ENCODE measurements at regions not wholly inside any gene's neighbourhood (a gene's known extent, or its start where the extent isn't known, plus 50 kb on each side); places are given as distances from the start of the nearest gene placed in this dataset.

DNA sequence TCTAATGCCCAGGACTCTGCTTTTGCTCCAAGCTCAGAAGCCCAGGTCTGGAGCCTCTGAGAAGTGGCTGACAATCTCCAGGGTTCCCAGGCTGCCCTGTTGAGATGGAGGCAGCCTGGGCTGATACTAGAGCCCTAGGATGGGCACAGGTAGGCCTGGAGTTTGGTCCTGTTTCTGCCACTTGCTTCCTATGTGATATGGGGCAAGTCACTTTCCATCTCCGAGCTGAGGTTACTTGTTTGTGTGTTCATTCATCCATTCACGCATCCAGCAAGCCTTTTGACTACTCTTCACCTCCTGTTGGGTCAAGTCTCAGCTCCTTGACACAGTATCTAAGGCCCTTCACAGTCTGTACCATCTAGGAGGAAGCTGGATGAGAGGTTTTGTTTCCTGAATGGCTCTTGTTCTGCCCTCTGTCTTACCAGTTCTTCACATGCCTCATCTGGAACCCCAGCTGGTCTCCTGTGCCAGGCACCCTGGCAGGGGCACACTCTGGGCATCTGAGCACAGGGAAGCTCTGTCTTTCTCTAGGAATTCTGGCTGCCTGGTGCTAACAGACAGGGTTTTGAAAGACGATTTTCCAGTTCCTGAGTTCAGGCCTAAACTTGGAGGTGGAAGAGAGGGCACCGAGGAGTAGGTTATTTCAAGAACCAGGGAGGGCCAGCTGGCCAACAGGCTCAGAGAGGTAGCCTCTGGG is 53.2 kb upstream of the AMPD3 start:
- no peak overlapping the region for H3K4me3 ChIP-seq
- no peak for DNase-seq
- H3K36me3 ChIP-seq = no peaks in the 10 kb centered on the region
- no peak overlapping the region for H3K27ac ChIP-seq
- no peak for TF ChIP-seq POLR2A (IDR thresholded peaks at IDR 0.05)
- TF ChIP-seq, protein P1, sequence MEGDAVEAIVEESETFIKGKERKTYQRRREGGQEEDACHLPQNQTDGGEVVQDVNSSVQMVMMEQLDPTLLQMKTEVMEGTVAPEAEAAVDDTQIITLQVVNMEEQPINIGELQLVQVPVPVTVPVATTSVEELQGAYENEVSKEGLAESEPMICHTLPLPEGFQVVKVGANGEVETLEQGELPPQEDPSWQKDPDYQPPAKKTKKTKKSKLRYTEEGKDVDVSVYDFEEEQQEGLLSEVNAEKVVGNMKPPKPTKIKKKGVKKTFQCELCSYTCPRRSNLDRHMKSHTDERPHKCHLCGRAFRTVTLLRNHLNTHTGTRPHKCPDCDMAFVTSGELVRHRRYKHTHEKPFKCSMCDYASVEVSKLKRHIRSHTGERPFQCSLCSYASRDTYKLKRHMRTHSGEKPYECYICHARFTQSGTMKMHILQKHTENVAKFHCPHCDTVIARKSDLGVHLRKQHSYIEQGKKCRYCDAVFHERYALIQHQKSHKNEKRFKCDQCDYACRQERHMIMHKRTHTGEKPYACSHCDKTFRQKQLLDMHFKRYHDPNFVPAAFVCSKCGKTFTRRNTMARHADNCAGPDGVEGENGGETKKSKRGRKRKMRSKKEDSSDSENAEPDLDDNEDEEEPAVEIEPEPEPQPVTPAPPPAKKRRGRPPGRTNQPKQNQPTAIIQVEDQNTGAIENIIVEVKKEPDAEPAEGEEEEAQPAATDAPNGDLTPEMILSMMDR (IDR thresholded peaks at IDR 0.05) = no peak
- no peaks in the 10 kb centered on the region for H3K27me3 ChIP-seq
- H3K4me1 ChIP-seq = peaks cover 0 to 5% (median 0%) of the 10 kb centered on the region in 4 donors
- H3K9me3 ChIP-seq = no peaks in the 10 kb centered on the region

Small RNA genes lying in the stretch of these regions (small RNA-seq; reads per million reads assigned to genes)
- gene RNU6ATAC33P = 0 reads per million in 2 donors
